ENCODE measurements at regions not wholly inside any gene's neighbourhood (a gene's known extent, or its start where the extent isn't known, plus 50 kb on each side); places are given as distances from the start of the nearest gene placed in this dataset.

GRCh38 chr1:116276532-116276931 is 96.5 kb upstream of the ATP1A1 start:
- Mint-ChIP-seq H3K36me3 (ENCODE audit: insufficient read depth in 1 of 3, low read depth in 3 of 3) (no peaks in the 10 kb centered on the region), H3K9me3 (no peaks in the 10 kb centered on the region; a peak in 1 of 5 replicates)
- WGBS (ENCODE audit: extremely low coverage, insufficient read length, low lambda C conversion rate), result no CpG with 5 or more reads among the region's 7 CpGs

More at GRCh38 chr1:116276532-116276931, 96.5 kb upstream of the ATP1A1 start:
- Histone ChIP-seq H3K27ac (ENCODE audit: insufficient read length, low read depth, low read length) (no peak overlapping the region), H3K18ac (ENCODE audit: insufficient read length, low read depth, low read length) (no peak overlapping the region), H2BK12ac (ENCODE audit: insufficient read length, low read depth, low read length) (no peak overlapping the region), H4K5ac (ENCODE audit: insufficient read length, low read depth, low read length) (no peak overlapping the region), H3K27me3 (ENCODE audit: insufficient read depth, low read length) (no peaks in the 10 kb centered on the region), H3K4ac (ENCODE audit: low read depth, low read length) (no peak overlapping the region), H3K56ac (ENCODE audit: insufficient read length, low read depth, low read length) (no peak overlapping the region), H3K79me1 (ENCODE audit: insufficient read depth, low read depth, low read length, poor library complexity, severe bottlenecking) (no peaks in the 10 kb centered on the region), H4K91ac (ENCODE audit: insufficient read length, low read depth, low read length) (no peak overlapping the region), H3K23ac (ENCODE audit: insufficient read length, low read depth, low read length) (no peak overlapping the region), H4K20me1 (ENCODE audit: control insufficient read depth, insufficient read depth, insufficient read length) (no peaks in the 10 kb centered on the region), H2AK5ac (ENCODE audit: insufficient read length, low read length) (no peak overlapping the region), H3K9ac (ENCODE audit: extremely low read depth, insufficient read length, low read length) (no peak overlapping the region), H3K9me3 (ENCODE audit: control insufficient read depth, low read depth, low read length) (no peaks in the 10 kb centered on the region), H2BK20ac (ENCODE audit: low read depth, low read length, poor library complexity, severe bottlenecking) (no peak overlapping the region), H2AFZ (ENCODE audit: low read length) (no peak overlapping the region), H4K8ac (replicated peaks; ENCODE audit: insufficient read length, low read depth, low read length) (no peak overlapping the region), H3K79me2 (ENCODE audit: insufficient read depth, low read length) (no peaks in the 10 kb centered on the region), H2BK5ac (ENCODE audit: insufficient read length, low read length) (no peak overlapping the region), H3K14ac (ENCODE audit: insufficient read depth, low read length) (no peak overlapping the region), H3K4me2 (ENCODE audit: insufficient read depth, insufficient read length, low read length) (no peak overlapping the region), H3K23me2 (ENCODE audit: insufficient read length, low read depth, low read length, poor library complexity, severe bottlenecking) (no peaks in the 10 kb centered on the region), H2BK120ac (ENCODE audit: low read depth, low read length, poor library complexity, severe bottlenecking) (no peak overlapping the region), H3T11ph (ENCODE audit: low read length) (no peak overlapping the region), H2BK15ac (ENCODE audit: low read depth, low read length) (no peak overlapping the region), H3K4me1 (ENCODE audit: insufficient read depth, low read length) (no peaks in the 10 kb centered on the region)
- TF ChIP-seq CTCF (conservative IDR thresholded peaks at IDR 0.05), result no peak
- no peak for DNase-seq
- no peak overlapping the region for H3K4me3 Mint-ChIP-seq
- H3K4me1 Mint-ChIP-seq, result peaks cover 6 to 14% of the 10 kb centered on the region in 2 experiments; a peak in 3 of 4 replicates
- H3K27me3 Mint-ChIP-seq (ENCODE audit: low read depth), result peaks cover 4% of the 10 kb centered on the region; the same call in 1 of the 2 replicates
- no peak overlapping the region for H3K27ac Mint-ChIP-seq
